ENCODE measurements at regions not wholly inside any gene's neighbourhood (a gene's known extent, or its start where the extent isn't known, plus 50 kb on each side); places are given as distances from the start of the nearest gene placed in this dataset.
"Not testable (repeated sequence)": the region's sequence is repeated elsewhere in the genome, so short reads cannot be mapped to it uniquely, and the experiment has no call there.

- not testable (repeated sequence) for DNase-seq (ENCODE audit: low spot score)
Measured at GRCh38 chr1:220475608-220476007, 52.3 kb upstream of the MARK1 start.

DNA sequence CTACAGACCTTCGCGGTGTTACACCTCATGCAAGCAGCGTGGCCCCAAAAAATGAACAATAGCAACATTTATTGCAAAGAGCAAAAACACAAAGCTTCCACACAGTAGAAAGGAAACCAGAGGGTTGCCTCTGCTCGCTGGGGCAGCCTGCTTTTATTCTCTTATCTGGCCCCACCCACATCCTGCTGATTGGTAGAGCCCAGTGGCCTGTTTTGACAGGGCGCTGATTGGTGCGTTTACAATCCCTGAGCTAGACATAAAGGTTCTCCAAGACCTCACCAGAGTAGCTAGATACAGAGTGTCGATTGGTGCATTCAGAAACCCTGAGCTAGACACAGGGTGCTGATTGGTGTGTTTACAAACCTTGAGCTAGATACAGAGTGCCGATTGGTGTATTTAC, 52.8 kb upstream of the MARK1 start:
- not testable (repeated sequence) for DNase-seq (ENCODE audit: low spot score)

- no peak for DNase-seq (ENCODE audit: low spot score)
Measured at GRCh38 chr1:220473440-220473839, 54.5 kb upstream of the MARK1 start.

DNA sequence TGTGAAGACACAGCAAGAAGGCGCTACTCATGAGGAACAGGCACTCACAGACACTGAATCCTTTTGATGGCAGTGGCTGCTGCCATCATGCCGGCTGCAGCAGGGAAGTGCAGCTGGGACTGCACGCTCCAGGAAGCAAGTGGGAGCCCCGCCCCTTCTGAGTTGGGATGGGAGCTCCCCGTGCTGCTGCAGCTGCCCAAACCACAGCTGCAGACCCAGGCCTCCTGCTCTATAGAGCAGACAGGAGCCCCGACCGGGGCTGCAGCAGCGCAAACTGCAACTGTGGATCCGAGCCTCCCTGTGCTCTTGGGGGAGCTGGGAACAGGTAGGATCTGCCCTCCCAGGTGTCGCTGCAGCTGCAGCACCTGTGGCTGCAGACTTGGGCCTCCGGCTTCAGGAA, 65.2 kb upstream of the MARK1 start:
- DNase-seq (ENCODE audit: low spot score) = no peak

DNA sequence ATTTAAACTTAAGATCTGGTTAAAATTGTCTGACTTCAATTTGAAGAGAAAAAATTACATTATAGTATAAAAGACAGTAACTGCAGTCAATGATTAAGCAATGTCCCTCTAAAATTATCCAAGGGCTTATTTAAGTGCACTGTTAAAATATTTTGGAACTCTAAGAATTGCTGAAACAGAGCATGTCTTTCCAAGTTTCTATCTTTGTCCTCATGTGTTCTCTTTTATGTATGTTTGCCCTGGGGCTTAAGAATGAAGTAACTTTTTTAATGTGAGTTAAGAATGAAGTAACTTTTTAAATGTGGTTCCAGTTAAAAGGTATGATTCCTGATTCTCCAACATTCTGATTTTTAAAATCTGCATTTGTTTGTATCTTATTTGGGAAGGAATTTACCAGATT, 69.0 kb upstream of the MARK1 start:
- DNase-seq (ENCODE audit: low spot score) = no peak

- DNase-seq (ENCODE audit: low spot score) = no peak
Measured at GRCh38 chr1:220457957-220458609, 69.9 kb upstream of the MARK1 start.

DNA sequence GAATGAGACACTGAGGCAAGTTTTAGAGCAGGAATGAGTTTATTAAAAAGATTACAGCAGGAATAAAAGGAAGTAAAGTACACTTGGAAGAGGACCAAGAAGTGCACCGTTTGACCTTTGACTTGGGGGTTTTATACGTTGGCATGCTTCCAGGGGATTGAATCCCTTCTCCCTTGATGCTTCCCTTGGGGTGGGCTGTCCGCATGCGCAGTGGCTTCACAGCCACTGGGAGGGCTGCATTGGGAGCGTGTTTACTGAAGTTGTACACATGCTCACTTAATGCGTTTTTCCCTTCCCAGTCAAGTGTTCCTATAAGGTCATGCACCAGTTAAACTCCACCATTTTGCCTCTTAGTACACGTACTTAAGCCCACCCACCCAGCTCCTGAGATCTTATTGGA, 72.4 kb upstream of the MARK1 start:
- DNase-seq (ENCODE audit: low spot score) = no peak

- DNase-seq (ENCODE audit: low spot score) = no peak
Measured at GRCh38 chr1:220454155-220454777, 73.7 kb upstream of the MARK1 start.

DNA sequence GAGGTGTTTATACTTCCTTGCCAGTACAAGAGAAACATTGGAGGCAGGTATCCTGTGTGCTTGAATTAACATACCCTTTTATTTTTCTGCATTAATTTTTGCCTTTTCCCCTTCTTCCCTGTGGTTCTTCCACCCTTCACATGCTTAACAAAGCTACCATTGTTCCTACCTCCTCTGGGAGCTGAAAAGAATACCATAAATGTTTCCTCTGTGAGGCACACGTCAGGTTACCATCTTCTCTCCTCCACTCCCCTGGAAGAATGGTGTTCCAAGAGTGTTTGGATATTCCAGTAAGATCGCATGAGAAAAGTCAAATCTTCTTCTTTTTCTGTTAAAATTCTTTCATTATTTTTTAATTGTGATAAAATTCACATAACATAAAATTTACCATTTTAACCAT, 74.6 kb upstream of the MARK1 start:
- DNase-seq (ENCODE audit: low spot score) = no peak

GRCh38 chr1:220451532-220451931, 76.4 kb upstream of the MARK1 start:
- no peak for DNase-seq (ENCODE audit: low spot score)

DNA sequence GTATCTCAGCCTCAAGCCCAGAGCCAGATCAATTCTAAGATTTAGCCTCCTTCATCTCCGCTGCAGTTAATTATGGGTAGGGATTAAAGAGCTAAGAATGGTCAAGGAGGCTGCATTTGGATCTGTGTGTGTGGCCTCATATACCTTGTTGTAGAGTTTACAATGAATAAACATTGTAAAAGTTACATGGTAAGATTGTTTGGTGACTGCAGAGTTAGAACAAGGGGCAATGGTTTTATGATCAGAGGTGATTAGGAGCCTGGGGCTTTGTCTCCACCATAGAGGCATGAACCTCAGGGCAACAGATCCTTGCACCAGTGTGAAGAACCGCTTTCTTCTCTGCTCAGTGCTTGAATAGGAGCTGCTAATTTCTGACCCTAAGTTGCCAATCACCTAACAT, 77.0 kb upstream of the MARK1 start:
- DNase-seq (ENCODE audit: low spot score) = no peak

- no peak for DNase-seq (ENCODE audit: low spot score)
Measured at GRCh38 chr1:220448217-220448616, 79.7 kb upstream of the MARK1 start.

GRCh38 chr1:220444586-220444985, 83.3 kb upstream of the MARK1 start:
- not testable (repeated sequence) for DNase-seq (ENCODE audit: low spot score)

DNA sequence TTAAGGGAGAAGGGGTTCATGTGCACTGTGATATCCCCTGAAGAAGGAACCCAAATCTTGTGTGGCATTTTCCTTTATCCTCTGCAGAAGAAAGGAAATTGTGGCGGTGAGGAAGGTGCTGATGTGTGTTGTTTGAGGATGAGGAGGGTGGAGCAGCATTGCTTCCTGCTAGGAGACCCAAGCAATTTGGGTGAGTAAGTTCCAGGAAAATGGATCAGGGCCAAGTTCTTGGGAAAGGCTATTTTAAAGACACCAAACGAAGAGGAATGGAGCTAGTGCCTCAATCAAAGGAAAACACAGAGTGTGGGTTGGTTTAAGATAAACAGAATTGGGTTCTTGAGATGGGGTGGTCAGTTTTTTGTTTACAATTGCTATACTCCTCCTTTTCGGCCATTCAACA, 86.7 kb upstream of the MARK1 start:
- DNase-seq (ENCODE audit: low spot score) = no peak

DNA sequence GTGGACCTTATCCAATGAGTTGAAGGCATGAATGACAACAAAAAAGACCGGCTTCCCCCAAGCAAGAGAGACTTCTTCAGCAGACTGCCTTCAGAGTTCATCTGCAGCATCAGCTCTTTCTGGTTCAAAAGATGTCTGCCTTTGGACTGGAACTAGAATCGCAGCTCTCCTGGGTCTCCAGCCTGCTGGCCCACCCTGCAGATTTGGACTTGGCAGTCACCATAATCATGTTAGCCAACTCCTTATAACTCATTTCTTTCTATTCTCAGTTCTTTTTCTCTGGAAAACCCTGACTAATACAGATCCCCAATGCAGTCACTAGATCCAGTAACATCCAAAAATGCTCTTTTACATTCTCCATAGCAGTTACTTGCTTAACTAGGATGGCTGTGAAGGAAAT, 89.2 kb upstream of the MARK1 start:
- DNase-seq (ENCODE audit: low spot score) = no peak

DNA sequence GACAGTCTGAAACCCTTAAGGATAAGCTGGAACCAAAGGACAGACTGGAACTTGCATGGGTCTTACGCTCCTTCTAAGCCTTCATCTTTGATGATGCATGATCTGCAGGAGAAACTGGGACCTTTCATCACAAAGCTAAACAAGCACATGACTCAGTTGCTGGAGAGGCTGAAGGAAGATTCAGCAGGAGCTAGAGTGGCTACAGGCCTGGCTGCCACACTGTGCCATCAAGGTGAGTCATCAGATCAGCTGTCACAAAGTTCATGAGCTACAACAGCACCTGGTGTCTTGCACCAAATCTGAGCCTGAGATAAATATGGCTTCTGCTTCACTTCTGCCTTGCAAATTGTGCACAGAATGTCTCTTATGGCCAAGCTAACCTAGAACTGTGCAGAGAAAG, 95.5 kb upstream of the MARK1 start:
- peak; percentile 22 for DNase-seq (ENCODE audit: low spot score)

DNA sequence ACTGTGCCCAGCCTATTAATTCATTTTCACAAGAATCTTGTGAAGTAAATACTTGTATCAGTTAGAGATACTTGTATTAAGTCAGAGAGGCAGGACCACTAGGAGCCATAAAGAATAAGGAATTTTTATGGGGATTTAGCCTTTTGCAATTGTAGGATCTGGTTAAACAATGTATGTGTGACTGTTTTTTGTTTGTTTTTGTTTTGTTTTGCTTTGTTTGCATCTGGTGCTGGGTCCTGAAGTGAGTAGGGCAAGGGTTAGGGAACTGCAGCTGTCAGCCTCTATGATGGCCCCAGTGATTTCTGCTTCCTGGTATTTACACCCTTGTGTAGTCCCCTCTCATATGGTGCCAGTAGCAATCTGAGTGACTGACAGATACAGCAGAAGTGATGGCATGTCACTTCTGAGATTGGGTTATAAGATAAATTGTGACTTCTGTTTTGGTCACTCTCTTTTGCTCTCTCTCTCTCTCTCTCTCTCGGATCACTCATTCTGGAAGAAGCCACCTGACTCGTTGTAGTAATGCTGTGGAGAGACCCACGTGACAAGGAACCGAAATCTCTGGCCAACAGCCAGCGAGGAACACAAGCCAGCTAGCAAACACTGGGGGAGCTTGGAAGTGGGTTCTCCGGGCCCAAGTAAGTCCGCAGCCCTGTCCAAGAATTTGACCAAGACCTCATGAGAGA, 96.2 kb upstream of the MARK1 start:
- no peak for DNase-seq (ENCODE audit: low spot score)

- no peak for DNase-seq (ENCODE audit: low spot score)
Measured at GRCh38 chr1:220430586-220430985, 97.3 kb upstream of the MARK1 start.

DNA sequence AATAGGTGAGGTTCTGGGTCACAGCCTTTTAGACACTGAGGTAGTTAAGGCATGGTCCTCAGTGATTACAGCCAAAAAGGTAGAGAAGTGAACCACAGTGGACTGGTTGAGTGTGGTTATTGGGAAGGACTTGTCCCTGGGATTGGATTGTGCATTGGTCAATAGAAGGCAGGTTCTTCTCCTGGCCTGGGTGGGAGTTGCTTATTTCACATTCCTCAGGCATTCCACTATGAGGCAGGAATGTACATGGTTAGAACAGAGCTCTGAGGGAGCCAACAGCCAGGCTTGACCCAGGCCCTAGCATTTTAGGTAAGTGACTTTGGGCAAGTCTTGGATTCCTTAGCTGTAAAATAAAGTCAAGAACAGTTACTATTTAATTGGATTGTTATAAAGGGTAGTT, 97.9 kb upstream of the MARK1 start:
- no peak for DNase-seq (ENCODE audit: low spot score)

DNA sequence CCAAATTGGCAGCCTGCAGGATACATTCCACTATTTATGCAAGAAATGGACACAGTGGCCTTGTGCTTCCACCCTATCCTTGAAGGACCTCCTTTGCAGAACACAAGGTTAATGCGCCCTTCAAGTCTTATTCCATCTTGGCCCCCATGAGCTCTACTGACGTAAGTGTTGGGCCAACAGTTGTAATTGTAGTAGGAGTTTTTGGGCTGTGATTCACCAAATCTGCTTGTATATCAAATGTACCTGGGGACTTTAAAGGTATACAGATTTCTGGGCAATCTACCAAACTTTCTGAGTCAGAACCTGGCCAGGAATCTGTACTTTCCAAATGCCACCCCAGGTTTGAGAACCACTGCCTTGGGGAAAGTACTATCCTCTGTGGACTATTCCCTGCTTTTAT, 100.9 kb upstream of the MARK1 start:
- no peak for DNase-seq (ENCODE audit: low spot score)

DNA sequence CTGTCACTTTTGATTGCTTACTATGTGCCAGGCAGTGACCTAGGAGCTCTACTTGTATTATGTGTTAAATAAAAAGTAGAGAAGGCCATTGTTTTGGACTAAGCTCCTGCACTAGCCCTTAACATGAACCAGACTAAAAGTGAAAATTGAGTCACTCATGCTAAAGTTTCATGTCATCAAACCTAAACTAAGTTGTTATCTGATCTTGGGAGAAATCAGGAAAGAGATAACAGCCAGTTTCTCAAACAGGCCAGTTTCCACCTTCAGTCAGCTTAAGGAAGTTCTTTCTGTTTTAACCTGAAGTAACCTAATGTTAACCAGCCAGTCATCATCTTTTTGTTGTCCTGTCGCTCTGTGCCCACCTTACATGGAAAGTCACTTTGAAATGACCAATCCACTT, 102.1 kb upstream of the MARK1 start:
- DNase-seq (ENCODE audit: low spot score) = no peak

DNA sequence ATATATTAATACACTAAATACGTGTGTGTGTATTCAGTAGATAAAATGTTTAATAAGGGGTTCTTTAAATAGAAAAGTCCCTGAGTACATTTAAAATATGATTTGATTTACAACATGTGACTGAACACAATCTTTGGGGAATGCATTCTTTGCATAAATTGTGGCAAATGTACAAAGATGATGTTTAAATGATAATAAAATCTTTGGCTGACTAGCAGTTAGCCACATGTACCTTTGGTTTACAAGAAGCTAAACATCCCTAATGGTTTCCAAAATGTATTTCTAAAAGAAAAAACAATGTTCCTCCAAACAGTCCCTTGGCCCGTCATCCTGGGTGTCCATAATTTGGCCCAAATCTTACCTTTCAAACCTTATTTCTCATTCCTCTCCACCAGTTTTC, 106.4 kb upstream of the MARK1 start:
- no peak for DNase-seq (ENCODE audit: low spot score)

GRCh38 chr1:220420726-220421125, 107.2 kb upstream of the MARK1 start:
- DNase-seq (ENCODE audit: low spot score) = no peak

Measured in A172 (cell line).